ENCODE measurements at regions not wholly inside any gene's neighbourhood (a gene's known extent, or its start where the extent isn't known, plus 50 kb on each side); places are given as distances from the start of the nearest gene placed in this dataset.

GRCh38 chr1:215002471-215002870 is 80.1 kb upstream of the KCNK2 start:
- Histone ChIP-seq H2BK5ac (ENCODE audit: low read length) (no peak overlapping the region), H3K36me3 (replicated peaks in 1 of 2; ENCODE audit: control insufficient read depth in 2 of 2, insufficient read depth in 2 of 2, low read length in 2 of 2) (no peaks in the 10 kb centered on the region), H2AK5ac (ENCODE audit: low read depth, low read length) (no peak overlapping the region), H3K14ac (ENCODE audit: low read length) (no peak overlapping the region), H2AFZ (ENCODE audit: low read length) (no peak overlapping the region), H3K9ac (ENCODE audit: low read depth, low read length, poor library complexity) (no peak overlapping the region), H3K23ac (ENCODE audit: low read depth, low read length, poor library complexity) (no peak overlapping the region), H3K27me3 (ENCODE audit: control insufficient read depth in 3 of 3, insufficient read depth in 3 of 3, low read depth in 1 of 3, low read length in 3 of 3) (no peaks in the 10 kb centered on the region), H3K4me3 (ENCODE audit: low read length in 2 of 2) (no peak overlapping the region), H3K9me3 (replicated peaks in 1 of 2; ENCODE audit: control insufficient read depth in 2 of 2, insufficient read depth in 1 of 2, low read depth in 1 of 2, low read length in 2 of 2) (no peaks in the 10 kb centered on the region), H3K79me1 (ENCODE audit: low read depth, low read length) (no peaks in the 10 kb centered on the region), H2BK15ac (ENCODE audit: low read length) (no peak overlapping the region), H4K8ac (ENCODE audit: low read depth, low read length) (no peak overlapping the region), H2BK120ac (ENCODE audit: low read depth, low read length) (no peak overlapping the region), H4K91ac (ENCODE audit: low read depth, low read length, poor library complexity) (no peak overlapping the region), H3K4me2 (ENCODE audit: insufficient read depth, low read length, poor library complexity, severe bottlenecking) (no peak overlapping the region), H2BK12ac (ENCODE audit: low read length) (no peak overlapping the region), H3K4me1 (ENCODE audit: control insufficient read depth in 2 of 2, insufficient read depth in 1 of 2, low read depth in 1 of 2, low read length in 2 of 2) (no peaks in the 10 kb centered on the region), H3K4ac (ENCODE audit: low read length) (no peak overlapping the region), H3K27ac (replicated peaks; ENCODE audit: low read length) (no peak overlapping the region), H3K18ac (ENCODE audit: low read length) (no peak overlapping the region)
- DNase-seq (ENCODE audit: low spot score): no peak
- no CpG with 5 or more reads among the region's 4 CpGs for WGBS, 2 donors (ENCODE audit: extremely low coverage in 2 of 2, insufficient read length in 2 of 2, insufficient replicate concordance in 1 of 2)

GRCh38 chr1:215003686-215004085 is 78.9 kb upstream of the KCNK2 start:
- no peak overlapping the region for H3K27ac ChIP-seq (replicated peaks; ENCODE audit: low read length)
- no peak overlapping the region for H2BK15ac ChIP-seq (ENCODE audit: low read length)
- H3K4me3 ChIP-seq (ENCODE audit: low read length in 2 of 2): no peak overlapping the region
- no peak overlapping the region for H2AFZ ChIP-seq (ENCODE audit: low read length)
- no peak overlapping the region for H3K14ac ChIP-seq (ENCODE audit: low read length)
- H3K79me1 ChIP-seq (ENCODE audit: low read depth, low read length): no peaks in the 10 kb centered on the region
- H3K27me3 ChIP-seq (ENCODE audit: control insufficient read depth in 3 of 3, insufficient read depth in 3 of 3, low read depth in 1 of 3, low read length in 3 of 3): no peaks in the 10 kb centered on the region
- no peaks in the 10 kb centered on the region for H3K9me3 ChIP-seq (replicated peaks in 1 of 2; ENCODE audit: control insufficient read depth in 2 of 2, insufficient read depth in 1 of 2, low read depth in 1 of 2, low read length in 2 of 2)
- no peaks in the 10 kb centered on the region for H3K36me3 ChIP-seq (replicated peaks in 1 of 2; ENCODE audit: control insufficient read depth in 2 of 2, insufficient read depth in 2 of 2, low read length in 2 of 2)
- H3K9ac ChIP-seq (ENCODE audit: low read depth, low read length, poor library complexity): no peak overlapping the region
- no peak overlapping the region for H4K91ac ChIP-seq (ENCODE audit: low read depth, low read length, poor library complexity)
- no peak overlapping the region for H3K4ac ChIP-seq (ENCODE audit: low read length)
- DNase-seq (ENCODE audit: low spot score): no peak
- no peak overlapping the region for H2AK5ac ChIP-seq (ENCODE audit: low read depth, low read length)
- no peak overlapping the region for H3K4me2 ChIP-seq (ENCODE audit: insufficient read depth, low read length, poor library complexity, severe bottlenecking)
- H3K4me1 ChIP-seq (ENCODE audit: control insufficient read depth in 2 of 2, insufficient read depth in 1 of 2, low read depth in 1 of 2, low read length in 2 of 2): no peaks in the 10 kb centered on the region
- no CpG with 5 or more reads among the region's 2 CpGs for WGBS, 2 donors (ENCODE audit: extremely low coverage in 2 of 2, insufficient read length in 2 of 2, insufficient replicate concordance in 1 of 2)
- no peak overlapping the region for H3K23ac ChIP-seq (ENCODE audit: low read depth, low read length, poor library complexity)
- no peak overlapping the region for H2BK12ac ChIP-seq (ENCODE audit: low read length)
- H2BK5ac ChIP-seq (ENCODE audit: low read length): no peak overlapping the region
- no peak overlapping the region for H3K18ac ChIP-seq (ENCODE audit: low read length)
- H4K8ac ChIP-seq (ENCODE audit: low read depth, low read length): no peak overlapping the region
- H2BK120ac ChIP-seq (ENCODE audit: low read depth, low read length): no peak overlapping the region

- WGBS, 2 donors (ENCODE audit: extremely low coverage in 2 of 2, insufficient read length in 2 of 2, insufficient replicate concordance in 1 of 2): no CpG with 5 or more reads among the region's 2 CpGs
- Histone ChIP-seq H3K4me3 (ENCODE audit: low read length in 2 of 2) (no peak overlapping the region), H3K4ac (ENCODE audit: low read length) (no peak overlapping the region), H2AK5ac (ENCODE audit: low read depth, low read length) (no peak overlapping the region), H2AFZ (ENCODE audit: low read length) (no peak overlapping the region), H3K27ac (replicated peaks; ENCODE audit: low read length) (no peak overlapping the region), H3K9ac (ENCODE audit: low read depth, low read length, poor library complexity) (no peak overlapping the region), H3K36me3 (replicated peaks in 1 of 2; ENCODE audit: control insufficient read depth in 2 of 2, insufficient read depth in 2 of 2, low read length in 2 of 2) (no peaks in the 10 kb centered on the region), H4K91ac (ENCODE audit: low read depth, low read length, poor library complexity) (no peak overlapping the region), H3K14ac (ENCODE audit: low read length) (no peak overlapping the region), H3K79me1 (ENCODE audit: low read depth, low read length) (no peaks in the 10 kb centered on the region), H3K23ac (ENCODE audit: low read depth, low read length, poor library complexity) (no peak overlapping the region), H2BK5ac (ENCODE audit: low read length) (no peak overlapping the region), H3K9me3 (replicated peaks in 1 of 2; ENCODE audit: control insufficient read depth in 2 of 2, insufficient read depth in 1 of 2, low read depth in 1 of 2, low read length in 2 of 2) (no peaks in the 10 kb centered on the region), H3K4me1 (ENCODE audit: control insufficient read depth in 2 of 2, insufficient read depth in 1 of 2, low read depth in 1 of 2, low read length in 2 of 2) (no peaks in the 10 kb centered on the region), H4K8ac (ENCODE audit: low read depth, low read length) (no peak overlapping the region), H2BK15ac (ENCODE audit: low read length) (no peak overlapping the region), H3K4me2 (ENCODE audit: insufficient read depth, low read length, poor library complexity, severe bottlenecking) (no peak overlapping the region), H2BK12ac (ENCODE audit: low read length) (no peak overlapping the region), H2BK120ac (ENCODE audit: low read depth, low read length) (no peak overlapping the region), H3K18ac (ENCODE audit: low read length) (no peak overlapping the region), H3K27me3 (ENCODE audit: control insufficient read depth in 3 of 3, insufficient read depth in 3 of 3, low read depth in 1 of 3, low read length in 3 of 3) (no peaks in the 10 kb centered on the region)
- no peak for DNase-seq (ENCODE audit: low spot score)
Observed at GRCh38 chr1:215004121-215004827, 78.3 kb upstream of the KCNK2 start.

GRCh38 chr1:215005078-215005477 is 77.5 kb upstream of the KCNK2 start:
- no peak overlapping the region for H3K14ac ChIP-seq (ENCODE audit: low read length)
- H3K18ac ChIP-seq (ENCODE audit: low read length): no peak overlapping the region
- DNase-seq (ENCODE audit: low spot score): no peak
- no CpG with 5 or more reads among the region's 5 CpGs for WGBS, 2 donors (ENCODE audit: extremely low coverage in 2 of 2, insufficient read length in 2 of 2, insufficient replicate concordance in 1 of 2)
- H3K4me3 ChIP-seq (ENCODE audit: low read length in 2 of 2): no peak overlapping the region
- no peaks in the 10 kb centered on the region for H3K36me3 ChIP-seq (replicated peaks in 1 of 2; ENCODE audit: control insufficient read depth in 2 of 2, insufficient read depth in 2 of 2, low read length in 2 of 2)
- no peak overlapping the region for H2BK5ac ChIP-seq (ENCODE audit: low read length)
- H3K79me1 ChIP-seq (ENCODE audit: low read depth, low read length): no peaks in the 10 kb centered on the region
- H3K4me2 ChIP-seq (ENCODE audit: insufficient read depth, low read length, poor library complexity, severe bottlenecking): no peak overlapping the region
- no peak overlapping the region for H3K9ac ChIP-seq (ENCODE audit: low read depth, low read length, poor library complexity)
- H3K4me1 ChIP-seq (ENCODE audit: control insufficient read depth in 2 of 2, insufficient read depth in 1 of 2, low read depth in 1 of 2, low read length in 2 of 2): no peaks in the 10 kb centered on the region
- no peak overlapping the region for H2BK15ac ChIP-seq (ENCODE audit: low read length)
- H2BK12ac ChIP-seq (ENCODE audit: low read length): no peak overlapping the region
- H3K27me3 ChIP-seq (ENCODE audit: control insufficient read depth in 3 of 3, insufficient read depth in 3 of 3, low read depth in 1 of 3, low read length in 3 of 3): no peaks in the 10 kb centered on the region
- no peak overlapping the region for H3K4ac ChIP-seq (ENCODE audit: low read length)
- H3K27ac ChIP-seq (replicated peaks; ENCODE audit: low read length): no peak overlapping the region
- H2AFZ ChIP-seq (ENCODE audit: low read length): no peak overlapping the region
- H4K8ac ChIP-seq (ENCODE audit: low read depth, low read length): no peak overlapping the region
- no peak overlapping the region for H2BK120ac ChIP-seq (ENCODE audit: low read depth, low read length)
- H3K9me3 ChIP-seq (replicated peaks in 1 of 2; ENCODE audit: control insufficient read depth in 2 of 2, insufficient read depth in 1 of 2, low read depth in 1 of 2, low read length in 2 of 2): no peaks in the 10 kb centered on the region
- no peak overlapping the region for H3K23ac ChIP-seq (ENCODE audit: low read depth, low read length, poor library complexity)
- no peak overlapping the region for H2AK5ac ChIP-seq (ENCODE audit: low read depth, low read length)
- no peak overlapping the region for H4K91ac ChIP-seq (ENCODE audit: low read depth, low read length, poor library complexity)

Data from neuronal stem cell (in vitro differentiated cells).